ENCODE measurements at regions not wholly inside any gene's neighbourhood (a gene's known extent, or its start where the extent isn't known, plus 50 kb on each side); places are given as distances from the start of the nearest gene placed in this dataset.

- TF ChIP-seq CTCF (IDR thresholded peaks at IDR 0.05) = no peak
- Histone ChIP-seq H3K9me3 (no peaks in the 10 kb centered on the region), H3K27me3 (no peaks in the 10 kb centered on the region), H3K27ac (no peak overlapping the region), H3K4me1 (no peaks in the 10 kb centered on the region), H3K4me3 (no peak overlapping the region), H3K36me3 (no peaks in the 10 kb centered on the region)
- FAIRE-seq (no peak), ATAC-seq (no peak), DNase-seq (no peak)
- intact Hi-C loops (cut with DNase I) = no loop called here
- 81 to 83% methylated on average over 10 of the region's 10 CpGs for WGBS, 2 donors
Measured at GRCh38 chr4:148944136-148944838, 502.1 kb upstream of the NR3C2 start.

- no peak overlapping the region for H3K4me3 ChIP-seq
- H3K4me1 ChIP-seq = no peaks in the 10 kb centered on the region
- no peak overlapping the region for H3K27ac ChIP-seq
- H3K36me3 ChIP-seq = no peaks in the 10 kb centered on the region
- FAIRE-seq (no peak), ATAC-seq (no peak), DNase-seq (no peak)
- intact Hi-C loops (cut with DNase I) = no loop called here
- 49% methylated on average over 3 of the region's 3 CpGs for WGBS, 2 donors
- TF ChIP-seq CTCF (IDR thresholded peaks at IDR 0.05) = no peak
- no peaks in the 10 kb centered on the region for H3K27me3 ChIP-seq
- H3K9me3 ChIP-seq = no peaks in the 10 kb centered on the region
Measured at GRCh38 chr4:148934926-148935578, 492.8 kb upstream of the NR3C2 start.

GRCh38 chr4:148926276-148927260 lies 484.4 kb upstream of the NR3C2 start:
- Histone ChIP-seq H3K4me3 (no peak overlapping the region), H3K36me3 (no peaks in the 10 kb centered on the region), H3K9me3 (no peaks in the 10 kb centered on the region), H3K27me3 (no peaks in the 10 kb centered on the region), H3K27ac (no peak overlapping the region), H3K4me1 (no peaks in the 10 kb centered on the region)
- FAIRE-seq (no peak), ATAC-seq (no peak), DNase-seq (peak in 4 of 6 donors; percentile 18 to 55 (median 34))
- 79 to 84% methylated on average over 3 of the region's 3 CpGs for WGBS, 2 donors
- intact Hi-C loops (cut with DNase I) = no loop called here
- TF ChIP-seq CTCF (IDR thresholded peaks at IDR 0.05) = no peak

- DNase-seq (no peak), ATAC-seq (no peak), FAIRE-seq (no peak)
- intact Hi-C loops (cut with DNase I) = no loop called here
- Histone ChIP-seq H3K4me3 (no peak overlapping the region), H3K9me3 (no peaks in the 10 kb centered on the region), H3K27ac (no peak overlapping the region), H3K27me3 (no peaks in the 10 kb centered on the region), H3K36me3 (no peaks in the 10 kb centered on the region), H3K4me1 (no peaks in the 10 kb centered on the region)
- no peak for TF ChIP-seq CTCF (IDR thresholded peaks at IDR 0.05)
Measured at GRCh38 chr4:148923881-148924280, 481.7 kb upstream of the NR3C2 start.
